Epithelial cell of proximal tubule (primary cell): ENCODE measurements at regions not wholly inside any gene's neighbourhood (a gene's known extent, or its start where the extent isn't known, plus 50 kb on each side); places are given as distances from the start of the nearest gene placed in this dataset.

Experiments
- DNase-seq: peaks from one replicate; pipeline ENCODE4 v3.0.0-alpha.2; 2011; ENCODE audit warnings: low read depth
- H3K4me3 ChIP-seq: 2 replicates; pipeline ENCODE4 v1.5.1; 2011; ENCODE audit warnings: low read depth, mild to moderate bottlenecking, low read length
- CTCF ChIP-seq: conservative IDR thresholded peaks from 2 replicates; pipeline ENCODE4 v1.5.1; 2012; ENCODE audit warnings: low read depth, mild to moderate bottlenecking, low read length

GRCh38 chr13:57425531-57425930 is 206.0 kb upstream of the PCDH17 start:
- no peak overlapping the region for H3K4me3 ChIP-seq
- DNase-seq = no peak
- TF ChIP-seq CTCF = no peak

- DNase-seq = no peak
- TF ChIP-seq CTCF = no peak
- no peak overlapping the region for H3K4me3 ChIP-seq
These were observed 194.0 kb upstream of the PCDH17 start for GRCh38 chr13:57437587-57437986.

GRCh38 chr13:57438072-57438471 is 193.5 kb upstream of the PCDH17 start:
- no peak for TF ChIP-seq CTCF
- no peak for DNase-seq
- no peak overlapping the region for H3K4me3 ChIP-seq

GRCh38 chr13:57443494-57443893 is 188.1 kb upstream of the PCDH17 start:
- no peak for TF ChIP-seq CTCF
- DNase-seq = no peak
- H3K4me3 ChIP-seq = no peak overlapping the region

- DNase-seq = no peak
- no peak for TF ChIP-seq CTCF
- H3K4me3 ChIP-seq = no peak overlapping the region
These were observed 181.2 kb upstream of the PCDH17 start for GRCh38 chr13:57450356-57450755.

- no peak for DNase-seq
- no peak for TF ChIP-seq CTCF
- H3K4me3 ChIP-seq = no peak overlapping the region
These were observed 179.3 kb upstream of the PCDH17 start for GRCh38 chr13:57452228-57452627.

- no peak for TF ChIP-seq CTCF
- DNase-seq = no peak
- H3K4me3 ChIP-seq = no peak overlapping the region
These were observed 161.1 kb upstream of the PCDH17 start for GRCh38 chr13:57470491-57470890.
